ENCODE measurements at regions not wholly inside any gene's neighbourhood (a gene's known extent, or its start where the extent isn't known, plus 50 kb on each side); places are given as distances from the start of the nearest gene placed in this dataset.

GRCh38 chr1:83508485-83509151 lies 490.3 kb downstream of the TTLL7 start:
- TF ChIP-seq TAF1 (IDR thresholded peaks at IDR 0.05; ENCODE audit: borderline replicate concordance, low read depth, low read length), result no peak
- TF ChIP-seq POLR2A (IDR thresholded peaks at IDR 0.05; ENCODE audit: low read depth, low read length), result no peak
- TF ChIP-seq POLR2AphosphoS5 (IDR thresholded peaks at IDR 0.05; ENCODE audit: low read depth, low read length), result no peak
